ENCODE measurements at regions not wholly inside any gene's neighbourhood (a gene's known extent, or its start where the extent isn't known, plus 50 kb on each side); places are given as distances from the start of the nearest gene placed in this dataset.
"Not testable (repeated sequence)": the region's sequence is repeated elsewhere in the genome, so short reads cannot be mapped to it uniquely, and the experiment has no call there.

DNA sequence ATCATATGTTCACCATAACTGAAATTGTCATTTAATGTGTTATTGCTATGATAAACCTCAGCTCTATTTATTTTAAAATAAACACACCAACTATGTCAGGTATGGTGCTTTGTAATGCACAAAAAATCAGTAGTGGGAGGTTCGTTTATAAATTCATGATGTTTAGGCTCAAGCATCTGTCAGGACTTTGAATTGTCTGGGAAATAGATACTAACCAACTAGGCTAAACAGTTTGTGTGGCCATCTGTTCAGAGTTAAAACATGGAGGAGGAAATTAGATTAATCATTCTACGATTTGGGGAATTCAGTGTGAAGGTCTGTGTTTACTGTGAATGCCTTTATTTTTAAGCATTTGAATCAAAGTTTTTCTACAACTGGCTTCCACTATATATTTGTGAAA, 212.6 kb upstream of the FZD8 start:
- DNase-seq (ENCODE audit: low read depth) = no peak

DNA sequence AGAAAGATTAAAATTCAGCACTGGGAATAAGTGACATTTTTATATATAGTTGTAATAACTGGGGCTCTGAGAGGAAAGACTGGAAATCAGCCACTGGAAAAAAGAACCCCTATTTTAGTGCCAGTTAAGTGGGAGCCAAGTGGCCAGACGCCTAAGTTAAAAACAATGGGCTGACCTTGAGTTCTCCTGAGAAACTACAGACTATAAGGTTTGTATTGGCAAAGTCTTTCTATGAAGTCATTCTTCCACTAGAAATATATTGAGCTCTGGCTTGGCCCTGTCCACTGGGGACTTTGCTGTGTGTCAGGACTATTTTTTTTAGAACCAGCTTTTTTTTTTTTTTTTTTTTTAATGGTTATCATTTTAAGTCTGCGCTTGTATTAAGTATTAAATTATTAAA, 210.6 kb upstream of the FZD8 start:
- DNase-seq (ENCODE audit: low read depth) = no peak

DNA sequence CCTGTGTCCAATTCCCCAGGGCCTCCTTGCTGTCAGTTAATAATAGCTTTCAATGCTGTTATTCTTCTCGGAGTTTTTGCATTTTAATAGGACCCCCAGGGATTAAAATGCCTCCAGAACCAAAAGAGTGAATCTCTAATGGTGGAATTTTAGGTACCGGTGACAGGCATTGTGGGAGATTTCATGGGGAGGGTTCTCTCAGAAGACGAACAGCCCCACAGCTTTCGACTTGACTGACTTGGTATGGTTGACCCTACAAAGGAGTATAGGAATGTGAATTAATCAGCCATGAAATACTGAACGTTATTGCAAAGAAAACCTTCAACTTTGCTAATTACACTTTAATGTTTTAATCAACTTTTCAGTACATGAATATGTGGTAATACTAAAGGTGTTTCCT, 206.3 kb upstream of the FZD8 start:
- no peak for DNase-seq (ENCODE audit: low read depth)

DNA sequence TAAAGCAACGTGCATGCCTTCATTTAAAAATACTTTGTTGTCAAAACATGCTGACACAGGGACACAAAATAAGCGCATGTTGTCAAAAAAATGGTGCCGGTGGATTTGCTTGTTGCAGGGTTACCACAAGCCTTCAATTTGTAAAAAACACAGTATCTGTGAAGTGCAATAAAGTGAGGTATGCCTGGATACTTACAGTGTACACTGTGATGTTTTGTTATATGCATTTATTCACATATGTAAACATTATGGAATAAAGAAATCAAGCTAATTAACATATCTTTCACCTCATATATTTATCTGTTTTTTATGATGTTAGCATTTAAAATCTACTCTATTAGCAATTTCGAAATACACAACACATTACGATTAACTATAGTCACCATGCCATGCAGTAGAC, 202.6 kb upstream of the FZD8 start:
- no peak for DNase-seq (ENCODE audit: low read depth)

DNA sequence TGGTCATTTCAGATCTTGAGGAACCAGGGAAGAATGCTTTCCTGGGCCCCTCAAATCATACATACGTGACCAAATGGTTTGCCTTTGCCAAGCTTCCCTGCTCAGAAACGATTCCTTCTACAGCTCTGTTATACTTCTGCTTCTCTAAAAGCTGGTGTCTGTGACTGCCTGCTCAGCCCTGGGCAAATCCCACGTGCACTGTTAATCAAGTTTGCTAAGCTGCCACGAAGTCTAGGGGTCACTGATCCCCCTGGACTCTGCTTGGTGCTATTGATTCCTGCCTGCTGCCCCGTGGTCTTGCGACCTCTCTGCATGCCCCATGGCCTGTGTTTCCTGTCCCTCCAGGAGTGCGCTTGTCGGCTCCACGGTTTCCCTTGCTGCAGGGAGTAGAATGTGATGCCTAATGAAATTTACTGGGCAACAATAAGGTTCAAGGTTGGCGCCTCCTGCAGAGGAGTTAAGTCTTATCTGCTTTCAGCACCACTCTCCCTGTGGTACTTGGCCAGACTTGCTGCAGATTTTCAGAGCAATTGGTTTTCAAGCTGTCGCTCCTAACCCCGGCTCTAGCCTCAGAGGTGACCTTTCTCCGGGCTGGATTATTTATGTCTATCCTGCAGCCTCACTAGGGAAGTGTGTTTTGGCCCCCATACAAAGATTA, 201.6 kb upstream of the FZD8 start:
- DNase-seq (ENCODE audit: low read depth) = no peak

DNA sequence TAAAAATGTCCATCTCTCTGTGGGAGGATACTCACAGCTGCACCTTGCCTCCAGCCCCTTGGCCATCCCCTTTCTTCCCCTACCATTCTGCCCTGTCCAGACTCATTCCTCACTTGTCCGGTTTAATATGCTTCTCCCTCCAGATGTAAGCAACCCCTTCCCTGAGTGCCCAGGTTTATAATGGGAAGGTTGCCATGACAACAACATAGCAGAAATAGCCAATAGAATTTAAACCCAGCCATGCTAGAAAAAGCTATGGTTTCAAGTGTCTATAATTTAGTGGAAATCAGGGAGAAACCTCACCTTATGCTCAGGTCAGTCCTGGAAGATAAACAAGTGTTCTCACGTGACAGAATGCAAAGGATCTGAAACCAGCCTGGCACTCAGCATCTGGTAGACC, 196.0 kb upstream of the FZD8 start:
- DNase-seq (ENCODE audit: low read depth) = no peak

DNA sequence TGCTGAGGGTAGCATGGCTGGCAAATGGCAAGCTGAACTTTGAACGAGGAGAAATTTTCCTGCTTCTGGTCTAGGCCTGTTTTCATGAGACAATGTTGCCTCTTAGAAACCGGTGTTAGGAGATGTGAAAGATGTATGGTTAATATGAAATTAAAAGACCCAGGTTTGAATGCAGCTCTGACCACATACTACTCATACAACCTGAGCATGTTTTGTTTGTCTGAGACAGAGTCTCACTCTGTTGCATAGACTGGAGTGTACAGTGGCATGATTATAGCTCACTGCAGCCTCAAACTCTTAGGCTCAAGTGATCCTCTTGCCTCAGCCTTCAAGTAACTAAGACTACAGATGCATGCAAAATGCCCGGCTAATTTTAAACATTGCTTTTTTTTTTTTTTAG, 193.4 kb upstream of the FZD8 start:
- DNase-seq (ENCODE audit: low read depth) = no peak

DNA sequence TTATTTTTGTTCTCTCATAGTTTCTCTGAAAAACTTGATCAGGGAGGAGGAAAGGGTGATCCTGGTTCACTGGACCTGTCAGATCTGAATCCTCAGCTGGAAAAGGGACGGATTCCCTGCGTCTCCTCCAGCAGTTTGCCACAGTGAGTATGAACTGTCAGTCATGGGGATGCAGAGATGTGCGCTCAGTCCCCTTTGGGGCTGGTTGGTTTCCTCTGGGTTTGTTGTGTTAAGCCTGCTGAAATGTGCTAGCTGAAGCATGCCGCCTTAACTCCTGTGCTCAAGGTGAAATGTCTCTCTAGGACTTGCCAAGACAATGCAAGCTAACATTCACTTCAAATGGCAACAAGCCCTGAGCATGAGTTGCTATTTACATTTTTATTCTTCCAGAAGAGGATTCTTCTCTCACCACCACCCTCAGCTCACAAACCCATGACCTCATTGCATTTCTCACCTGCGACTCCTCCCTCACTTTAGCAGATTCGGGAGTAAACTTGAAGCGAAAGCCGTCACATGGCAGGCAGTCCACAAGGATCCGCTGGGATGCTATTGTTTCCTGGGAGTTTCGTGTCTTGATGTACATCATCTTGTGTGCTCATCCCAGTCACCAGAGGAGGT, 192.9 kb upstream of the FZD8 start:
- no peak for DNase-seq (ENCODE audit: low read depth)

DNA sequence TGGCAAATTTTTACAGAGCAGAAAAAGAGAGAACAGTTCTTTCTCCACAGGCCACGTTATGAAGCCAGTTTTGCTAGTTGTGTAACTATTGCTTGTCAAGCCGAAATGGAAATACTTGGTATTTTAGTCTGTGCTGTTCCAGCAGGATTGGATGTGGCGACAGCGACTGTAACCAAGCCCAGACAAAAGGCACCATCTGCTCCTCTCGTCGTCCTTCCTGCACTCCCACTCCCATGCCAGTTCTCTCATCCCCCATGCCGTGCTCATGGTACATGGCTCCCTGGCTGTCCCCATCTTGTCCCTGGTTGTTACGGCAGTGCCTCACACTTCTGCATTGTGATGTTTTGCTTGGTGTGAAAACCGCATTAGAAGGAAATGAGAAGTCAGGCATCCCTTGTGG, 185.7 kb upstream of the FZD8 start:
- DNase-seq (ENCODE audit: low read depth) = no peak

DNA sequence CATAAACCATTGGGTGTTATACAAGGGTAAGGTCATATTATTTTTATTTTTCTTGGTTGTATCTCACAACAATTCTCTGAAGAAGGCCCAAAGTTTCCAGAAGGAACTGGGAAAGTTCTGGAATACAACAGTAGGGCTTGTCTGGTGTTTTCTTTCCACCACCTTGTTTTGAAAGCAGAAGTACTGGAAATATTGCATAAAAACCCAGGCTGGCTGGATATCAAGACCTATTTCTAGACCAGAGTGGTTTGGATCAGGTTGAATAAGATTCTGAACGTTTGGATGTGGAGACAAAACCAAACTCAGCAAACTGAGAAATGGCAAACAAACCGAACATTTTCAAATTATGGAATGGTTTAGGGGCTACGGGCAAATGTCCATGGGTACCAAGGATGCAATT, 182.6 kb upstream of the FZD8 start:
- DNase-seq (ENCODE audit: low read depth) = no peak

DNA sequence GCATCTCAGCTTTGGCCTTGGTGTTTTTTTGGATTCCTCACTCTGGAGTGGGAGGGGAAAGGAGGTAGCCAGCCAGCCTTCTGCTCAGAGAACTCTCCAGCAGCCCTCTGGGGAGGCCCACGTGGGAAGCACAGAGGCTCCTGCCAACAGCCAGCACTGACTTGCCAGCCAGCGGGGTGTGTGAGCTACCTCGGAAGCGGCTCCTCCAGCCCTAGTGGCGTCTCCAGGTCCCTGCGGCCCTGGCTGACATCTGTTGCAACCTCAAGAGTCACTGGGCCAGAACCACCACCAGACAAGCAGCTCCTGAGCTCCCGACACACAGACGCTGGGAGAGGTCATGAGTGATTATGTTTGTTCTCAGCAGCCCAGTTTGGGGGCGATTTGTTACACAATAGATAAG, 180.2 kb upstream of the FZD8 start:
- DNase-seq (ENCODE audit: low read depth) = no peak

DNA sequence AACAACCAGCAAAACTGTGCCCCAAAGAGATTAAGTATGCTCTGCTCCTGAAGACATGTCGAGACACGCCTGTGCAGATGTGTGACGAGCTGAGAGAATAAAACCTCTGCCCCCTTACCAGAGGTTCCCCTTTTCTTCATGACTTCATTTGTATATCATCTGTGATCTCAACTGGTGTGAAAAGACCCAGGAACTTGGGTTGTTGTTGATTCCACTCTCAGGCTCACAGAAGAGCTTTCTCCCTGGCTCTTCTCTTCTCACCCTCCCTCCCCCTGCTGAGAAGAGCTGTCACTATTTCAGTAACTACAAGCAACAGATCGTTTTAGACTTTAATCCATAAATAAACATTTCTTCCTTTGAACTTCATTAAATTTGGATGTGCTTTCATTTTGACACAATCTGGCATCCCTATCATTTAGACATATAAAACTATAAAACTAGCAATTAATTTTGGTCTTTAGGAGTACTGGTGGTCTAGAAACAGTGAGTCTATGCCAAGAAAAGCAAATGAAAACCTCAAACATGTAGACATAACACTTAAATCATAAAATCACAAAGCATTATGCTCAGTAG, 179.3 kb upstream of the FZD8 start:
- DNase-seq (ENCODE audit: low read depth) = no peak

DNA sequence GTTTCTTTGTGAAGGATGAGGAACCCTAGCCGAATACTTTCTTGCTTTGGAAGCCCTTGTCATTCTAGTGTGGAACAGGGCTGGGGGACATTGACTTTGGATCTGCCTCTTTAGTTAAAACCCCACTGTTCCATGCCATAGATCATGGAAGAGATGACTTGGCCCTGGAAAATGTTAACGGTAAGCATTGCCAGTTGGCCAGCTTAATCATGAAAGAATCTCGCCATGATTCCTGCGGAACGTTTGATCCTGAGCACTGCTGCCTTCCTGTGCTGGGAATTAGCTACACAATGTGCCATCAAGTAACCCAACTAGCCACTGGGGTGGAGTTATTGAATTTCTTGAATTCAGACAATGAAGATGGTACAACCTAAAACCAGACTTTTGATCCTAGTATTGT, 177.6 kb upstream of the FZD8 start:
- no peak for DNase-seq (ENCODE audit: low read depth)

DNA sequence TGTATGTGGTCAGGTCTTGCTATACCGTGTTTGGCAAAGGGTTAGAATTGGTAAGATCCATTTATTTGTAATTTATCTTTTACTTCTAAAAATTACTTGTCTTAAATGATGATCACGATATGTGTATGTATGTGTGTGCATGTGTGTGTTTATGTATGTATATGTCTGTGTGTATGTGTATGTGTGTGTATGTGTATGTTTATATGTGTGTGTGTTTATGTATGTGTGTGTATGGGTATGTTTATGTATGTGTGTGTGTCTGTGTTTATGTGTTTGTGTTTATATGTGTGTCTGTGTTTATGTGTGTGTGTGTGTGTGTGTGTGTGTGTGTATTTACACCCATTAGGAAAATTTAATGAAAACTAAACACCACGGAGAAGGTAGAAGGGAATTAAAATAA, 176.9 kb upstream of the FZD8 start:
- no peak for DNase-seq (ENCODE audit: low read depth)

DNA sequence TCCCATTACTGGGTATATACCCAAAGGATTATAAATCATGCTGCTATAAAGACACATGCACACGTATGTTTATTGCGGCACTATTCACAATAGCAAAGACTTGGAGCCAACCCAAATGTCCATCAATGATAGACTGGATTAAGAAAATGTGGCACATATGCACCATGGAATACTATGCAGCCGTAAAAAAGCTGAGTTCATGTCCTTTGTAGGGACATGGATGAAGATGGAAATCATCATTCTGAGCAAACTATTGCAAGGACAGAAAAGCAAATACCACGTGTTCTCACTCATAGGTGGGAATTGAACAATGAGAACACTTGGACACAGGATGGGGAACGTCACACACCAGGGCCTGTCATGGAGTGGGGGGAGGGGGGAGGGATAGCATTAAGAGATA, 175.0 kb upstream of the FZD8 start:
- not testable (repeated sequence) for DNase-seq (ENCODE audit: low read depth)

DNA sequence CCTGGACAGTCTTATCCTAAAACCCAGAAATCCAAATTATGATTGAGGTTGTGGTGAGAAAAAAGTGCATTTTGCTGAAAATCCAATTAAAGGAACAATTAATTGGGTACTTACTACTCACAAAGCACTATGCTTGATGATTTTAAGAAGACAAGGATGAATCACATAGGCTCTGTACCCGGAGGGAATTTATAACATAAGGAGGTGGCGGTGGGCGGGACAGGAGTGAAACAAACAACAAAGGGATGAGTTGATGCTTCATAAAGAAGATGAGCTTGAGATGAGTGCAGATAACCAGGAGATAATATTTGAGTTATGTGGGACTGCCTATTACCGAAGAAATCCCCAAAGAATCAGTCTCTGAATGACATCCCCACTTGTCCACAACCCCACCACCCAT, 171.1 kb upstream of the FZD8 start:
- DNase-seq (ENCODE audit: low read depth) = no peak

DNA sequence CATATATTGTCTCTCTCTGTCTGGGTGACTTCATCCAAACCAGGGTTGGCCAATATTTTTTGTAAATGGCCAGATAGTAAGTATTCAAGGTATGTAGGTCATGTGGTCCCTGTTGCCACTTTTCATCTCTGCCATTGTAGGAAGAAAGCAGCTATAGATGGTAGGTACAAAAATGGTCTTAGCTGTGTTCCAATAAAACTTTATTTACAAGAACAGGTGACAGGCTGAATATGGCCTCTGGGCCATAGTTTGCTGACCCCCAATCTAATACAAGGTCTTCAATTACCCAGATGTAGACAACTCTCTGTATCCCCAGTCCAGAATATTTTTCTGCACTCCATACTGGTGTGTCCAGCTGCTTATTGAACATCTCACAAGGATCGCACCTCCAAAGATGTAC, 166.2 kb upstream of the FZD8 start:
- DNase-seq (ENCODE audit: low read depth) = no peak

DNA sequence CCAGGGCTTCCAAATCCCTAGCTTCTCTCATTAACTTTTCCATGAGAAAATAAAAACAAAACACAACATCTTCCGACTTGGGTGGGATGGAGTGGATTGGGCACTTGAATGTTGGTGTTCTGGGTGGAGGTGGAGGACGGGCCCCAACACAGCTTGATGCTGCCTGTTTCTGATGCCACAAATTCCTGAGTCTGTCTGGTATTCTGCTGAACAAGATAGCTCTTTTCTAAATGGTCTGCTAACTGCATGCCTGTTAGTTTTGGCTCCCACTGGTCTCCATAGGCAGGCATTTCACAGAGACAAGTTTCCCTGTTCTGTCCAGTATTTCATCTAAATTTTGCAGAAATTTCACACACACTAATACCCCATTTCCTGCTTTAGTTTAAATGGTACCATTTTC, 160.9 kb upstream of the FZD8 start:
- no peak for DNase-seq (ENCODE audit: low read depth)

DNA sequence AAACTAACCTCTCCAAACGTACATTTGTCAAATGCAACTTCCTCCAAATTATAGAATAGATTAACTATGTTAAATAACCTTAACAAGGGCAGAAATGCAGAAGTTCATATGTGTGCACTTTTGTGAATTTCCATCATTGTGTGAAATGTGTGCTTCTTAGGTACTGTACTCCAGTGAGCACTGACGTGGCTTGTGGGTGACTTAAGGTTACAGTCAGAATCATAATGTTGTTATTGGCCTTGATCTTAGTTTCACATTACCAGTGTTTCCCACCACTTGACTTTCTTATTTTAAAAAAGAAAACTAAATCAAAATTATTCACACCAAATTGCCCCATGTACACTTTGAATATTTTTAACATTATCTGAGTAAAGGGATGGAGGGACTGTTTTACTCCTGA, 155.1 kb upstream of the FZD8 start:
- no peak for DNase-seq (ENCODE audit: low read depth)

DNA sequence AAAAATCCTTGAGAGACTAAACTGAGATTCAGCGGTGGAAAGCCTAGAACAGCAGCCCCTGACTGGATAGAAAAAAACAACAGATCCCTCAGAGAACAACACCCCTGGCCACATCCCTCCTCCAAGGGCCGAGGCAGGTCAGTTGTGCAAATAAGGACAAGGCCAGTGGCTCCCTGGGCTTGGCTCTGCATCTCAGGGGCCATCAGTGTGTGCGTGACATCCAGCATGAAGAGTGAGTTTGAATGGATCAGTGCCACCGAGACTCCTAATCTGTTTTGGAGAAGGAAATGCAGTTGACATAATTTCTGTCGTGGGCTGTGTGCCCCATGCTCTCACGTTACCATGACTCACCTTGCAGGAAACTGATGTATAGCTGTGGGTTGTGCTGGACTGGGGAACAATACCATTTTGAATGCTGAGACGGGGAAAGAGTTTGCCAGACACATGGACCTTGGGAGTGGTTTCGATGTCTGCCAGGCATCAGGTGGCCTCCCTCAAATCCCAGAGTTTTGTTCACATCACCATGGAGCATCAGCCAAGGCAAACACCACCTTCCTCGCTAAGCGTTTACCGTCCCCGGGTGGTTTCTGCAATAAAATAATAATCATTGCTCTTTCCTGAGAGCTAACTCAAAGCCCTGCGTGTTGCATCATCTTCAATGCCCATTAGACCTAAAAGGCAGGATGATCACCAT, 153.2 kb upstream of the FZD8 start:
- DNase-seq (ENCODE audit: low read depth) = no peak

DNA sequence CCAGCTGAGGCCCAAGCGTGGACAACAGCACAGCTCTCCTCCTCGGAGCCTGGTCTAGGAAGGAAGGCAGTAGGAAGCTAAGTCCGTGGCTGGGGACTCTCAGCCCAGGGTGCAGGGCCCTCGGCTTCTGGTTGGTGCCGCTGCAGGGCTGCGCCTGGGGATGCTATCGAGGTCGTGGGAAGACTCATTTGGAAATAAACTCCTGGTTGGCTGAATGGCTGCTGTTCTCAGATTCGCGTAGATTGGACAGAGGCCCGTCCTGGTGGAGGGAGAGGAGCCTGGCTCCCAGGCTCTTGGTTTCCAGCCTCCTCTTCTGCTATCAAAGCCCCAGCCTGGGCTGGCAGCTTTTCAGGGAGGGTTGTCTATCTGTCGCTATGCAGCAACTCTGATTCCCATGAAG, 152.6 kb upstream of the FZD8 start:
- DNase-seq (ENCODE audit: low read depth) = no peak

DNA sequence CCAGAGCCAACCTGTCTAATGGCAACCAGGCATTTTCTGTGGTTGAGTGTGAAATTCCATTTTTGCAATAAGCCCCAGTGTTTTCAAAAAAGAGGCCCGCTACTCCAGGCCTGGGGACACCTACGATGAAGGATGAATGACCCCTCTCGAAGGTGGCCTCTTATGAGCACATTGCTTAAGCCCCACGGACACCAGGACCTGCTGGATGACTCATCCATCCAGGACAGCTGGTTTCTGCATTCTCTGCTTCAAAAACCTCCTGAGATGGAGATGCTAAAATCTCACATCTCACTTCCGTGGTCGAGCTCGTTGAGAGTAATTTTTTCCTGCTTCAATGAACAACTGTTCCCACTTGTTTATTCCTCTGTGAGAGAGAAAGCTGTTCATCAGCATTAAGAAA, 150.2 kb upstream of the FZD8 start:
- DNase-seq (ENCODE audit: low read depth) = no peak

DNA sequence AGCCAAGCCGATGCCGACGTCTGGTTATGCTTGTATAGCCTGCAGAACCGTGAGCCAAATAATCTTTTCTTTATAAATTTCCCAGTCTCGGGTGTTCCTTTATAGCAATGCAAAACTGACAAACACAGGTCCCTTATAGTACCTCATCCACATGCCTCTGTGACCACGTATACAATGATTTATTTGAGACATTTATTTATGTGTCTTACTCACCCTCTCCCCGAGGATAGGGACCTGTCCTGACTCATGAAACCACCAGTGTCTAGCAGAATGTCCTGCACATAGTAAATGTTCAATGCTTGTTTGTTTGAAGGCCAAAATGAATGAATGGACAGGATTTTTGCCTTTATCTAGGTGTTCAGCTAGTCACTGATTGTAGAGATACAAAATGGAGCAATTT, 147.9 kb upstream of the FZD8 start:
- DNase-seq (ENCODE audit: low read depth) = no peak

DNA sequence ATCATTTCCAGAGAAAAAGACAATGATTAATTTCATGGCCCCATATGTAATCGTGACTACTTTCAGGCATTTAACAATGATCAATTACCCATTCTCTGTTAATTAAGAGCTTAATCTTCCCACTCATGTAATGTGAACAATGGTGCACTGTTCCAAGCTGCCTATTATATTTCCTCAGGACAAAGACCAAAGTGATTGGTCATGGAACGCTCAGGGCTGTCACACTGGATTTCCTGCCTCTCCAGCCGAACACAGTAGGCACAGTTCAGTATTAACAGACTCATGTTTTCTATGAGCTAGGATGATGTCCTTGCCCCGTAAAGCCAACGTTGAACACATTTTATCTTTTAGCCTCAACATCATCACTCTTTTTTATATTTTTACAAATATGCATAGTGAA, 142.7 kb upstream of the FZD8 start:
- DNase-seq (ENCODE audit: low read depth) = no peak

All from CMK (cell line).